Smooth muscle cell (in vitro differentiated cells): ENCODE measurements at regions not wholly inside any gene's neighbourhood (a gene's known extent, or its start where the extent isn't known, plus 50 kb on each side); places are given as distances from the start of the nearest gene placed in this dataset.

Source experiments
- DNase-seq: peaks from one replicate; lab custom pipeline; 2025; ENCODE audit not compliant: unreplicated experiment; lab: John Stamatoyannopoulos, UW
- H2AFZ ChIP-seq: fragments of 200-600 bp; sonication (generic); 2 replicates; pipeline ENCODE4 v1.6.0; 2016; ENCODE audit warnings: antibody characterized with exemption, low read depth, mild to moderate bottlenecking
- H3F3A ChIP-seq: fragments of 200-600 bp; sonication (generic); 2 replicates; pipeline ENCODE4 v1.6.0; 2017; ENCODE audit warnings: antibody characterized with exemption, low read depth
- H3K27ac ChIP-seq: fragments of 200-600 bp; sonication (generic); 2 replicates; pipeline ENCODE4 v1.5.1; 2016; ENCODE audit warnings: low read depth, mild to moderate bottlenecking
- H3K27me3 ChIP-seq: fragments of 200-600 bp; sonication (generic); 2 replicates; pipeline ENCODE4 v1.6.1; 2016; ENCODE audit warnings: low read depth, mild to moderate bottlenecking
- H3K36me3 ChIP-seq: fragments of 200-600 bp; sonication (generic); 2 replicates; pipeline ENCODE4 v1.5.1; 2016; ENCODE audit warnings: low read depth
- H3K4me1 ChIP-seq: fragments of 200-600 bp; sonication (generic); 2 replicates; pipeline ENCODE4 v1.5.1; 2016; ENCODE audit warnings: low read depth
- H3K4me2 ChIP-seq: fragments of 200-600 bp; sonication (generic); 2 replicates; pipeline ENCODE4 v1.6.0; 2016; ENCODE audit warnings: mild to moderate bottlenecking
- H3K4me3 ChIP-seq: fragments of 200-600 bp; sonication (generic); 2 replicates; pipeline ENCODE4 v1.5.1; 2016; ENCODE audit warnings: mild to moderate bottlenecking
- H3K79me2 ChIP-seq: fragments of 200-600 bp; sonication (generic); 2 replicates; pipeline ENCODE4 v1.6.0; 2016; ENCODE audit warnings: low read depth, mild to moderate bottlenecking
- H3K9ac ChIP-seq: fragments of 200-600 bp; sonication (generic); 2 replicates; pipeline ENCODE4 v1.6.0; 2016; ENCODE audit warnings: low read depth
- H3K9me3 ChIP-seq: fragments of 200-600 bp; sonication (generic); replicated peaks from 2 replicates; pipeline ENCODE4 v1.5.1; 2016; ENCODE audit warnings: low read depth
- H4K20me1 ChIP-seq: fragments of 200-600 bp; sonication (generic); 2 replicates; pipeline ENCODE4 v1.6.0; 2016; ENCODE audit warnings: low read depth
- WGBS: methylation state at CpG from one replicate; pipeline ENCODE4 v1.1.7; 2016; ENCODE audit warnings: low lambda C conversion rate; 5-methylcytosine and 5-hydroxymethylcytosine counted together
- TF ChIP-seq, protein P1 (sequence below): fragments of 200-600 bp; sonication (generic); IDR thresholded peaks from 2 replicates; pipeline ENCODE4 v1.5.1; 2017; ENCODE audit warnings: borderline replicate concordance, mild to moderate bottlenecking, antibody characterized with exemption; ENCODE audit not compliant: insufficient read depth, poor library complexity, severe bottlenecking

DNA sequence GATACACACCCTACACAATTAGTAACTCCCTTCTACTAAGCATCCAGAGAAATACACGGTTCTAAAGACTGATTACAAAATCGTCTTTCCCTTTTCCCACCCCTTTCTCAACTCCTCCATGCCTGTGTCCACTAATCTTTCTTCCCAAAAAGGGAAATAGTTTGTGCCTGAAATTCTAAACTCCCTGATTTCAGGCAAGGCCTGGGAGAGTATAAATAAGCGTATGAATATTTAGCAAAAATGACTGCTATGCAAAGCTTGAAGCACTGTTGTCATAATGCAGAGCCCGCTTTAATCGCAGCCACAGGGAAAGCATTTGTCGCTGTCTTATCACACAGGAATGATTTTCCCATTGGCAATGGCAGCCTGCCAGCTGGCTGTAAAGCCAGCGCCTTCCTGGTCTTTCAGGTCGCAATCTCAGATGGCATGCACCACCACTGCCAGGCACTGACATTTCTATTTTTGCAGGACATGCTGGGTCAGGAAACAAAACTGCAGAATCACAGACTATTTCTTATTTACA is 142.9 kb upstream of the PCGF5 start:
- Histone ChIP-seq H3K9ac (no peak overlapping the region), H3K79me2 (no peaks in the 10 kb centered on the region), H3F3A (no peaks in the 10 kb centered on the region), H3K4me1 (no peaks in the 10 kb centered on the region), H3K4me2 (peak overlapping the region; percentile 66), H3K4me3 (no peak overlapping the region), H3K27ac (no peak overlapping the region), H4K20me1 (no peaks in the 10 kb centered on the region), H3K9me3 (no peaks in the 10 kb centered on the region), H3K36me3 (no peaks in the 10 kb centered on the region), H2AFZ (no peak overlapping the region), H3K27me3 (no peaks in the 10 kb centered on the region)
- no peak for DNase-seq
- WGBS, result 36% methylated on average over 8 of the region's 8 CpGs
- TF ChIP-seq, protein P1, sequence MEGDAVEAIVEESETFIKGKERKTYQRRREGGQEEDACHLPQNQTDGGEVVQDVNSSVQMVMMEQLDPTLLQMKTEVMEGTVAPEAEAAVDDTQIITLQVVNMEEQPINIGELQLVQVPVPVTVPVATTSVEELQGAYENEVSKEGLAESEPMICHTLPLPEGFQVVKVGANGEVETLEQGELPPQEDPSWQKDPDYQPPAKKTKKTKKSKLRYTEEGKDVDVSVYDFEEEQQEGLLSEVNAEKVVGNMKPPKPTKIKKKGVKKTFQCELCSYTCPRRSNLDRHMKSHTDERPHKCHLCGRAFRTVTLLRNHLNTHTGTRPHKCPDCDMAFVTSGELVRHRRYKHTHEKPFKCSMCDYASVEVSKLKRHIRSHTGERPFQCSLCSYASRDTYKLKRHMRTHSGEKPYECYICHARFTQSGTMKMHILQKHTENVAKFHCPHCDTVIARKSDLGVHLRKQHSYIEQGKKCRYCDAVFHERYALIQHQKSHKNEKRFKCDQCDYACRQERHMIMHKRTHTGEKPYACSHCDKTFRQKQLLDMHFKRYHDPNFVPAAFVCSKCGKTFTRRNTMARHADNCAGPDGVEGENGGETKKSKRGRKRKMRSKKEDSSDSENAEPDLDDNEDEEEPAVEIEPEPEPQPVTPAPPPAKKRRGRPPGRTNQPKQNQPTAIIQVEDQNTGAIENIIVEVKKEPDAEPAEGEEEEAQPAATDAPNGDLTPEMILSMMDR, result no peak

DNA sequence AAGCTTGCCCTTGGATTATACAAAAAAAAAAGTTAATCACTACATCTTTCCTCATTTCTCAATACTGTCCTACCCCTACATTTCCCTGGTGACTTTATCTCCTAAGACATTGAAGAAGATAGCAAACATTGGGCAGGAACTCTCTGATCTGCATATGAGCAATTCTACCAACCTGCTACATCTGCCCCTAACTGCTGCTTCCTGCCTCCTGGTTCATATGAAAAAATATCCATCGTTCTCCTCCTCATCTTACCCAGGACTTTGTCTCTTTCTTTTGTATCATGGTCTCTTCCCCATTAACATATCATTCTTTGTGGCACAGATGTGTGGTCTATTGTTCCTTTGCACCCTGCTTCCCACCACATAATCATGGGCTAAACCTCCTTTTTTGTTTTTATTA is 139.7 kb upstream of the PCGF5 start:
- no peak overlapping the region for H3K4me3 ChIP-seq
- H3K4me2 ChIP-seq, result no peak overlapping the region
- H3K36me3 ChIP-seq, result no peaks in the 10 kb centered on the region
- no peaks in the 10 kb centered on the region for H3K9me3 ChIP-seq
- no peak overlapping the region for H3K27ac ChIP-seq
- WGBS, result 67% methylated on average over 1 of the region's 1 CpG
- DNase-seq, result no peak
- no peaks in the 10 kb centered on the region for H3K27me3 ChIP-seq
- no peak overlapping the region for H2AFZ ChIP-seq
- H3K4me1 ChIP-seq, result no peaks in the 10 kb centered on the region
- TF ChIP-seq, protein P1, result no peak
- no peaks in the 10 kb centered on the region for H4K20me1 ChIP-seq
- H3K9ac ChIP-seq, result no peak overlapping the region
- H3K79me2 ChIP-seq, result no peaks in the 10 kb centered on the region
- H3F3A ChIP-seq, result no peaks in the 10 kb centered on the region

DNA sequence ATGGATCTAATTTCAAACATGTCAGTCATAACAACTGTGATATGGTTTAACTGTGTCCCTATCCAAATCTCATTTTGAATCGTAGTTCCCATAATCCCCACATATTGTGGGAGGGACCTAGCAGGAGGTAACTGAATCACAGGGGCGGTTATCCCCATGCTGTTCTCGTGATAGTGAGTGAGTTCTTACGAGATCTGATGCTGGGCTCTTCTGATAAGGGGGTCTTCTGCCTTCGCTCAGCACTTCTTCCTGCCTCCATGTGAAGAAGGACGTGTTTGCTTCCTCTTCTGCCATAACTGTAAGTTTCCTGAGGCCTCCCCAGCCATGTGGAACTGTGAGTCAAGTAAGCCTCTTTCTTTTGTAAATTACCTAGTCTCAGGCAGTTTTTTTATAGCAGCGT is 138.0 kb upstream of the PCGF5 start:
- H3K79me2 ChIP-seq, result no peaks in the 10 kb centered on the region
- H3K27ac ChIP-seq, result no peak overlapping the region
- H4K20me1 ChIP-seq, result no peaks in the 10 kb centered on the region
- no peak overlapping the region for H3K4me2 ChIP-seq
- H2AFZ ChIP-seq, result no peak overlapping the region
- WGBS, result 83% methylated on average over 7 of the region's 7 CpGs
- H3K9ac ChIP-seq, result no peak overlapping the region
- H3K4me3 ChIP-seq, result no peak overlapping the region
- no peak for DNase-seq
- TF ChIP-seq, protein P1, result no peak
- no peaks in the 10 kb centered on the region for H3K27me3 ChIP-seq
- no peaks in the 10 kb centered on the region for H3K36me3 ChIP-seq
- no peaks in the 10 kb centered on the region for H3F3A ChIP-seq
- no peaks in the 10 kb centered on the region for H3K4me1 ChIP-seq
- H3K9me3 ChIP-seq, result no peaks in the 10 kb centered on the region

DNA sequence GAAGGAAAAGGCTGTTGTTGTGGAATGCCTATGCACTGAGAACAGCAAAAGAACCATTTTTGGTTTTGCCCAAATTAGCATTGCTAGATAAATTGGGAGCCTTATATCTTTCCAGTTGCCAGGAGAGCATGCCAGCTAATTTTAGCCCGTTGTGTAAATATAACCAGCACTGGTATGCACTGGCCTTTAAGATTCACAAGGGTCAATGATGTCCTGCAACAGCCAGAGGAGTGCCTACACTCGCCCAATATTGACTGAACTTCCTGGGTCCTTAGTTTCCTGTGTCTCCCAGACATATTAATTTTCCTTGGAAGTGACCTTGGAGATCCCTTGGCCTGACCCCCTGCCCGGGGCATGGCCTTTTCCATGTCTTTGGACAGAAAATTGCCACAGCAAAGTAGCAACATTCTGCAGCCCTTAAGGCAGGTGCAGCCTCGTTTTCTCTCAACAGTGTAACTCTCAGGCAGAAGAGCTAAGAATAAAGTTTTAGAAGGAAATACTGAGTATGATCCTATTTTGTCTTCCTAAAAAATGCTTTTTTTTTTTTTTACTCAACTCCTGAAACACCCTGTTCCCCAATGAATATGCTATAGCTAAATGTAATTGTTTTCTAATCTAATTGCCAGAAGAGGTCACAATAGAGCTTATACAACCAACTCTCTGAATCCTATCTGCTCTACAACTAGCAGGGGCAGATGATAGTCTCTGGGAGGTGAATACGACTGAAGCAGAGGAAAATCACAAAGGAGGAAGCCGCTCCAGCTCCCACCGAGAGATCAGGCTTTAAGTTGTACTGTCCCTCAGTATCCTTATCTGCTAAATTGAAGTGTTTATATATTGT is 131.9 kb upstream of the PCGF5 start:
- Histone ChIP-seq H3K4me2 (no peak overlapping the region), H3K9me3 (no peaks in the 10 kb centered on the region), H3K9ac (no peak overlapping the region), H3K27ac (no peak overlapping the region), H3K4me3 (no peak overlapping the region), H2AFZ (no peak overlapping the region), H3K4me1 (no peaks in the 10 kb centered on the region), H3K79me2 (no peaks in the 10 kb centered on the region), H3F3A (no peaks in the 10 kb centered on the region), H4K20me1 (no peaks in the 10 kb centered on the region), H3K36me3 (no peaks in the 10 kb centered on the region), H3K27me3 (no peaks in the 10 kb centered on the region)
- no peak for DNase-seq
- 75% methylated on average over 7 of the region's 7 CpGs for WGBS
- TF ChIP-seq, protein P1, result no peak
